Fibroblast of mammary gland (primary cell): ENCODE measurements at regions not wholly inside any gene's neighbourhood (a gene's known extent, or its start where the extent isn't known, plus 50 kb on each side); places are given as distances from the start of the nearest gene placed in this dataset.

Experiments
- DNase-seq: peaks from one replicate; pipeline ENCODE4 v3.0.0-alpha.2; 2010; ENCODE audit warnings: low read depth
- H3K4me3 ChIP-seq: 2 replicates; pipeline ENCODE4 v1.5.1; 2011; ENCODE audit warnings: low read depth, mild to moderate bottlenecking, low read length, moderate library complexity; ENCODE audit not compliant: control insufficient read depth
- CTCF ChIP-seq: conservative IDR thresholded peaks from 2 replicates; pipeline ENCODE4 v1.5.1; 2011; ENCODE audit warnings: low read depth, low read length, inconsistent platforms; ENCODE audit not compliant: control insufficient read depth, insufficient read depth

GRCh38 chr11:92475316-92475715 lies 250.7 kb downstream of the FAT3 start:
- no peak for TF ChIP-seq CTCF
- no peak for DNase-seq
- H3K4me3 ChIP-seq = no peak overlapping the region

GRCh38 chr11:92475819-92476218 lies 251.2 kb downstream of the FAT3 start:
- no peak overlapping the region for H3K4me3 ChIP-seq
- DNase-seq = no peak
- no peak for TF ChIP-seq CTCF

GRCh38 chr11:92477686-92478085 lies 253.1 kb downstream of the FAT3 start:
- TF ChIP-seq CTCF = no peak
- no peak overlapping the region for H3K4me3 ChIP-seq
- DNase-seq = no peak

GRCh38 chr11:92480499-92480898 lies 255.9 kb downstream of the FAT3 start:
- no peak for TF ChIP-seq CTCF
- no peak overlapping the region for H3K4me3 ChIP-seq
- peak; percentile 0 for DNase-seq

GRCh38 chr11:92482492-92483060 lies 258.0 kb downstream of the FAT3 start:
- H3K4me3 ChIP-seq = no peak overlapping the region
- no peak for TF ChIP-seq CTCF
- DNase-seq = no peak

- TF ChIP-seq CTCF = no peak
- DNase-seq = no peak
Measured at GRCh38 chr11:92484570-92484969, 260.0 kb downstream of the FAT3 start.

More at GRCh38 chr11:92484570-92484969, 260.0 kb downstream of the FAT3 start:
- H3K4me3 ChIP-seq = no peak overlapping the region
